Astrocyte (in vitro differentiated cells and primary cell): ENCODE measurements at regions not wholly inside any gene's neighbourhood (a gene's known extent, or its start where the extent isn't known, plus 50 kb on each side); places are given as distances from the start of the nearest gene placed in this dataset.

ENCODE experiments used
- DNase-seq: peaks from one replicate; pipeline ENCODE4 v3.0.0-alpha.2; 2010; ENCODE audit warnings: low read depth
- FAIRE-seq: peaks from 2 replicates; lab custom pipeline; 2011; peaks lifted over from hg19 to GRCh38; lab: Jason Lieb, UNC
- H2AFZ ChIP-seq: 2 replicates; pipeline ENCODE4 v1.6.0; 2012; ENCODE audit warnings: low read depth, low read length, inconsistent platforms
- H3K27ac ChIP-seq: 2 replicates; pipeline ENCODE4 v1.5.1; 2011; ENCODE audit warnings: low read depth, low read length, inconsistent platforms
- H3K27me3 ChIP-seq: 2 replicates; pipeline ENCODE4 v1.6.0; 2011; ENCODE audit warnings: low read length, inconsistent platforms; ENCODE audit not compliant: insufficient read depth
- H3K36me3 ChIP-seq: 2 replicates; pipeline ENCODE4 v1.5.1; 2011; ENCODE audit warnings: low read length, inconsistent platforms; ENCODE audit not compliant: insufficient read depth
- H3K4me1 ChIP-seq: 2 replicates; pipeline ENCODE4 v1.5.1; 2011; ENCODE audit warnings: low read length, inconsistent platforms; ENCODE audit not compliant: insufficient read depth
- H3K4me2 ChIP-seq: 2 replicates; pipeline ENCODE4 v1.6.0; 2012; ENCODE audit warnings: low read length, inconsistent platforms
- H3K4me3 ChIP-seq: 2 replicates; pipeline ENCODE4 v1.5.1; 2011; ENCODE audit warnings: low read depth, mild to moderate bottlenecking, low read length, inconsistent platforms; ENCODE audit not compliant: insufficient read depth
- H3K79me2 ChIP-seq: 2 replicates; pipeline ENCODE4 v1.6.0; 2012; ENCODE audit warnings: mild to moderate bottlenecking, low read length, inconsistent platforms; ENCODE audit not compliant: insufficient read depth
- H3K9ac ChIP-seq: 2 replicates; pipeline ENCODE4 v1.6.0; 2012; ENCODE audit warnings: mild to moderate bottlenecking, low read length, inconsistent platforms
- H3K9me3 ChIP-seq: 2 replicates; pipeline ENCODE4 v1.5.1; 2012; ENCODE audit warnings: low read depth, mild to moderate bottlenecking, low read length, inconsistent platforms; ENCODE audit not compliant: insufficient read depth
- H4K20me1 ChIP-seq: 2 replicates; pipeline ENCODE4 v1.6.0; 2012; ENCODE audit warnings: low read length, inconsistent platforms; ENCODE audit not compliant: insufficient read depth
- H3K27ac Mint-ChIP-seq: one replicate; pipeline ENCODE4 v1.8.0; 2021; ENCODE audit warnings: mild to moderate bottlenecking, mixed read lengths; ENCODE audit not compliant: unreplicated experiment
- H3K27me3 Mint-ChIP-seq: one replicate; pipeline ENCODE4 v1.8.0; 2021; ENCODE audit warnings: low read depth, mixed read lengths; ENCODE audit not compliant: unreplicated experiment
- H3K36me3 Mint-ChIP-seq: one replicate; pipeline ENCODE4 v1.8.0; 2021; ENCODE audit warnings: low read depth, mixed read lengths; ENCODE audit not compliant: unreplicated experiment
- H3K4me1 Mint-ChIP-seq: one replicate; pipeline ENCODE4 v1.8.0; 2021; ENCODE audit warnings: low read depth, mixed read lengths; ENCODE audit not compliant: unreplicated experiment
- H3K4me3 Mint-ChIP-seq: one replicate; pipeline ENCODE4 v1.8.0; 2021; ENCODE audit warnings: mild to moderate bottlenecking, moderate library complexity, mixed read lengths; ENCODE audit not compliant: unreplicated experiment
- H3K9me3 Mint-ChIP-seq: one replicate; pipeline ENCODE4 v1.8.0; 2021; ENCODE audit warnings: mild to moderate bottlenecking, mixed read lengths; ENCODE audit not compliant: unreplicated experiment
- CTCF ChIP-seq: IDR thresholded peaks from 2 replicates; pipeline ENCODE4 v1.5.1; 2011; ENCODE audit warnings: low read depth, mild to moderate bottlenecking, inconsistent platforms, low read length, moderate library complexity; ENCODE audit not compliant: insufficient read depth
- EZH2 ChIP-seq: IDR thresholded peaks from 2 replicates; pipeline ENCODE4 v1.6.1; 2012; ENCODE audit warnings: mild to moderate bottlenecking, low read length, inconsistent platforms; ENCODE audit not compliant: insufficient read depth

GRCh38 chr3:152519376-152519775, 250.6 kb downstream of the MBNL1 start:
- Histone ChIP-seq H3K4me2 (no peak overlapping the region), H3K79me2 (no peaks in the 10 kb centered on the region), H4K20me1 (no peaks in the 10 kb centered on the region), H3K9ac (no peak overlapping the region), H3K9me3 (no peaks in the 10 kb centered on the region), H3K4me1 (no peaks in the 10 kb centered on the region), H3K4me3 (no peak overlapping the region), H2AFZ (no peak overlapping the region), H3K27me3 (no peaks in the 10 kb centered on the region), H3K36me3 (no peaks in the 10 kb centered on the region), H3K27ac (no peak overlapping the region)
- H3K4me1 Mint-ChIP-seq: no peaks in the 10 kb centered on the region
- H3K9me3 Mint-ChIP-seq: no peaks in the 10 kb centered on the region
- FAIRE-seq: no peak
- H3K4me3 Mint-ChIP-seq: no peak overlapping the region
- TF ChIP-seq CTCF: no peak
- TF ChIP-seq EZH2: no peak
- no peak overlapping the region for H3K27ac Mint-ChIP-seq
- H3K36me3 Mint-ChIP-seq: no peaks in the 10 kb centered on the region
- no peak for DNase-seq
- H3K27me3 Mint-ChIP-seq: no peaks in the 10 kb centered on the region

GRCh38 chr3:152522036-152522435, 253.3 kb downstream of the MBNL1 start:
- Histone ChIP-seq H3K9me3 (no peaks in the 10 kb centered on the region), H3K4me1 (no peaks in the 10 kb centered on the region), H3K27ac (no peak overlapping the region), H3K36me3 (no peaks in the 10 kb centered on the region), H2AFZ (no peak overlapping the region), H4K20me1 (no peaks in the 10 kb centered on the region), H3K27me3 (no peaks in the 10 kb centered on the region), H3K9ac (no peak overlapping the region), H3K4me3 (no peak overlapping the region), H3K79me2 (no peaks in the 10 kb centered on the region), H3K4me2 (no peak overlapping the region)
- H3K4me3 Mint-ChIP-seq: no peak overlapping the region
- H3K27ac Mint-ChIP-seq: no peak overlapping the region
- H3K27me3 Mint-ChIP-seq: no peaks in the 10 kb centered on the region
- H3K9me3 Mint-ChIP-seq: no peaks in the 10 kb centered on the region
- FAIRE-seq (no peak), DNase-seq (no peak)
- no peak for TF ChIP-seq CTCF
- no peak for TF ChIP-seq EZH2
- no peaks in the 10 kb centered on the region for H3K36me3 Mint-ChIP-seq
- H3K4me1 Mint-ChIP-seq: no peaks in the 10 kb centered on the region

- H3K4me1 ChIP-seq: no peaks in the 10 kb centered on the region
- H4K20me1 ChIP-seq: no peaks in the 10 kb centered on the region
- H3K27ac ChIP-seq: no peak overlapping the region
- H3K27me3 ChIP-seq: no peaks in the 10 kb centered on the region
- H3K79me2 ChIP-seq: no peaks in the 10 kb centered on the region
- FAIRE-seq (no peak), DNase-seq (peak; percentile 16)
- no peaks in the 10 kb centered on the region for H3K27me3 Mint-ChIP-seq
- no peak overlapping the region for H3K27ac Mint-ChIP-seq
- H3K4me3 ChIP-seq: no peak overlapping the region
- H3K4me3 Mint-ChIP-seq: no peak overlapping the region
- no peaks in the 10 kb centered on the region for H3K36me3 Mint-ChIP-seq
- no peaks in the 10 kb centered on the region for H3K9me3 ChIP-seq
- no peaks in the 10 kb centered on the region for H3K9me3 Mint-ChIP-seq
- H3K4me1 Mint-ChIP-seq: no peaks in the 10 kb centered on the region
- H3K9ac ChIP-seq: no peak overlapping the region
- H3K4me2 ChIP-seq: no peak overlapping the region
- no peaks in the 10 kb centered on the region for H3K36me3 ChIP-seq
- no peak overlapping the region for H2AFZ ChIP-seq
- no peak for TF ChIP-seq EZH2
- TF ChIP-seq CTCF: peak; percentile 97
Observed at GRCh38 chr3:152524198-152525140, 255.7 kb downstream of the MBNL1 start.
